ENCODE measurements at regions not wholly inside any gene's neighbourhood (a gene's known extent, or its start where the extent isn't known, plus 50 kb on each side); places are given as distances from the start of the nearest gene placed in this dataset.
"Not testable (repeated sequence)": the region's sequence is repeated elsewhere in the genome, so short reads cannot be mapped to it uniquely, and the experiment has no call there.

- DNase-seq (ENCODE audit: low spot score) = no peak
Measured at GRCh38 chr1:214715126-214715525, 112.1 kb downstream of the CENPF start.

DNA sequence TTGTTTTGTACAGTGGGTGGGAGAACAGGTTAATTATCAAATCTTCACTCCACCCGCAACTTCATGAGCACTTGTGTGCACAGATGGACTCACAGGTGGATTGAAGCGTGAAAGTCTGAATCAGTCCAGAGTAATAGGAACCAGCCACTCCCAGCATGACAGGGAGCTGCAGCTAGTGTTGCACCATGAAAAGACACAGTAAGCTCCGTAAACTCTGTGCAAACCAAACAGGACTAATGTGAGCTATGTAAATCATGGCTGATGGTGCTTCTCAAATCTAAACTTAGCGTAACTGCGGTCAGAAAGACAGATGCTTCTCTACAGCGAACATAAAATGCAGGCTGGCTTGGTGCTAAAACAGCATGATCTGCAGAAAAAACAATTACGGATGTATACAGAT is 114.4 kb downstream of the CENPF start:
- DNase-seq (ENCODE audit: low spot score) = peak; percentile 57

DNA sequence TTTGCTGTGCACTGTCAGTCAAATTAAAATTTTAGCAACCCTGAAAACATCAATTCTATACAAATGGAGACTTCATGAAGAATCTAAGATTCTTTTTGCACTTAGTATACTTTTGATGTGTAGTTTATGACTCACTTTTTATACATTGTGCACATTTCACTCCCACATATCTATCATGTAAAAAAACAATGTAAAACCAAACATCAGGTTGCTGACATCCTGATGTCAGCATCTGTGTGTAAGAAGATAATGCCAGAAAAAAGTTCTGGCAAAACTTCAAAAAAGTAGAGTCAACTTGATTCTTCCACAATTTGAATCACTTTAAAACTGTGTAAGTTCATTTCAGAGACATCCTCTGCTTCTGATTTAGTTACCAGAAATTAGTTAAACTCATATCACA is 115.7 kb downstream of the CENPF start:
- DNase-seq (ENCODE audit: low spot score) = no peak

DNA sequence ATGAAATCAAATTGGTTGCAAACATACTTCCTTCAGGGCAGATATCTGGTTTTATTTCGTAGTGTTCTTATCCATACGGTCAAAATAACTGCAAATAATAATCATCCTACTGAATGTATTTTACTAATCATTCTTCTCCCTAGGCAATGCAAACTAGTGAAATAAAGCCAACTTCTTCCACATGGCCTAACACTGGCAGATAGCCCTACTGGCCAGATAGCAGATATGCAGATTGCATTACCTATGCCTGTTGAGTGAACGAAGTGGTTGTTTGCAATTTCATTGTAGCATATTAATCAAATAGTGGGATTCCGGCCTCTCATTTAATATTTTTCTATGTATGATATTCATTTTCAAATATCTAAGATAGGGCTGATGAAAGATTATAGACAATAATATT is 116.2 kb downstream of the CENPF start:
- DNase-seq (ENCODE audit: low spot score) = no peak

- no peak for DNase-seq (ENCODE audit: low spot score)
Measured at GRCh38 chr1:214720561-214720960, 117.6 kb downstream of the CENPF start.

DNA sequence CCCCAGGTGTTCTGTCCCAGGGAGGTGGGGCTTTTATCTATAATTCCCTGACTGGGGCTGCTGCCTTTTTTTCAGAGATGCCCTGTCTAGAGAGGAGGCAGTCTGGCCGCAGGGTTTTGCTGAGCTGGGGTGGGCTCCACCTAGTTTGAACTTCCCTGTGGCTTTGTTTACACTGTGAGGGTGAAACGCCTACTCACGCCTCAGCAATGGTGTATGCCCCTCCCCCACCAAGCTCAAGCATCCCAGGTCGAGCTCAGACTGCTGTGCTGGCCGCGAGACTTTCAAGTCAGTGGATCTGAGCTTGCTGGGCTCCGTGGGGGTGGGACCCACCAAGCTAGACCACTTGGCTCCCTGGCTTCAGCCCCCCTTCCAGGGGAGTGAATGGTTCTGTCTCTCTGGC is 124.3 kb downstream of the CENPF start:
- no peak for DNase-seq (ENCODE audit: low spot score)

GRCh38 chr1:214739621-214740238 is 136.7 kb downstream of the CENPF start:
- DNase-seq (ENCODE audit: low spot score) = no peak

- no peak for DNase-seq (ENCODE audit: low spot score)
Measured at GRCh38 chr1:214740471-214740870, 137.5 kb downstream of the CENPF start.

- DNase-seq (ENCODE audit: low spot score) = peak; percentile 31
Measured at GRCh38 chr1:214747050-214747635, 144.1 kb downstream of the CENPF start.

- DNase-seq (ENCODE audit: low spot score) = no peak
Measured at GRCh38 chr1:214753236-214753852, 150.3 kb downstream of the CENPF start.

GRCh38 chr1:214761030-214761429 is 158.0 kb downstream of the CENPF start:
- DNase-seq (ENCODE audit: low spot score) = no peak

DNA sequence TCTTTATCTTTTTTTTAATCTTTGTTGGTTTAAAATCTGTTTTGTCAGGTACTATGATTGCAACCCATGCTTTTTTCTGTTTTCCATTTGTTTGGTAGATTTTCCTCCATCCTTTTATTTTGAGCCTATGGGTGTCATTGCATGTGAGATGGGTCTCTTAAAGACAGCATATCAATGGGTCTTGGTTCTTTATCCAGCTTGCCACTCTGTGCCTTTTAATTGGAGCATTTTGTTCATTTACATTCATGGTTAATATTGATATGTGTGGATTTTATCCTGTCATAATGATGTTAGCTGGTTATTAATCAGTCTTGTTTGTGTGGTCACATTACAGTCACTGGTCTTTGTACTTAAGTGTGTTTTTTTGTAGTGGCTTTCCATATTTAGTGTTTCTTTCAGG is 159.9 kb downstream of the CENPF start:
- DNase-seq (ENCODE audit: low spot score) = no peak

GRCh38 chr1:214764502-214764901 is 161.5 kb downstream of the CENPF start:
- no peak for DNase-seq (ENCODE audit: low spot score)

DNA sequence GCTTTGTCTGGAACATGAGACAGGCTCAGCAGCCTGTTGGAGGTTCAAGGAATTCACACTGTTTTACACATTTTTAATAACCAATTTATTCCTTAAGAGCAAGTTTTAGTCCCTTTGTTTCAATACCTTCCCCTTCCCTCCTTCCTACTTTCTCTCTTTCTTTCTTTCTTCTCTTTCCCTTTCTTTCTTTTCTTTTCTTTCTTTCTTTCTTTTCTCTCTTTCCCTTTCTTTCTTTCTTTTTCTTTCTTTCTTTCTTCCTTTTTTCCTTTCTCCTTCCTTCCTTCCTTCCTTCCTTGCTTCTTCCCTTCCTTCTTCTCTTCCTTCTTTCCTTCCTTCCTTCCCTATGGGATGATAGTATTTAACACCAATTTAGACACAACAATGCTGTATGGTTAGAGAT is 164.2 kb downstream of the CENPF start:
- no peak for DNase-seq (ENCODE audit: low spot score)

DNA sequence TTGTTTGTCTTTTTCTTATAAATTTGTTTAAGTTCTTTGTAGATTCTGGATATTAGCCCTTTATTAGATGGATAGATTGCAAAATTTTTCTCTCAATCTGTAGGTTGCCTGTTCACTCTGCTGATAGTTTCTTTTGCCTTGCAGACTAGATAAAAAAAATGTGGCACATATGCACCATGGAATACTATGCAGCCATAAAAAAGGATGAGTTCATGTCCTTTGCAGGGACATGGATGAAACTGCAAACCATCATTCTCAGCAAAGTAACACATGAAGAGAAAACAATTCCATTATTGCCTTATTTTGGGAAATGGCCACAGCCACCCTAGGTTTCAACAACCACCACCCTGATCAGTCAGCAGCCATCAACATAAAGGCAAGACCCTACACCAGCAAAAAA is 166.7 kb downstream of the CENPF start:
- DNase-seq (ENCODE audit: low spot score) = not testable (repeated sequence)

DNA sequence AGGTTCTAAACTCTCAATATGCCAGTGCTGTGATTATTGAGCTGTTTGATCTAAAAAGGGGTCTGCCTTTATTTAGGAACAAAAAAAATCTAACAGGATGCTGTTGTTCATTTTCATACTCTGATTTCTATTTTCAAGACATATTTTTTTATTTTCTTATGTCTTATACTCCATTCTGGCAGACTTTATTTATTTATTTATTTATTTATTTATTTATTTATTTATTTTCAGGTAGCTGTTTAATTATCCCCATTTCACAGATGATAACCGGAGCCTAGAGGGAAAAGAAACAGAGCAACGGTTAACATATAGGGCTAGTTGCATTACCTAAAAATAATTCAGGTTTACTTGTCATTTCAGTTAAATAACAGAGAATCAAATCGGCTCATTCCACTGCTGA is 174.4 kb downstream of the CENPF start:
- DNase-seq (ENCODE audit: low spot score) = no peak

DNA sequence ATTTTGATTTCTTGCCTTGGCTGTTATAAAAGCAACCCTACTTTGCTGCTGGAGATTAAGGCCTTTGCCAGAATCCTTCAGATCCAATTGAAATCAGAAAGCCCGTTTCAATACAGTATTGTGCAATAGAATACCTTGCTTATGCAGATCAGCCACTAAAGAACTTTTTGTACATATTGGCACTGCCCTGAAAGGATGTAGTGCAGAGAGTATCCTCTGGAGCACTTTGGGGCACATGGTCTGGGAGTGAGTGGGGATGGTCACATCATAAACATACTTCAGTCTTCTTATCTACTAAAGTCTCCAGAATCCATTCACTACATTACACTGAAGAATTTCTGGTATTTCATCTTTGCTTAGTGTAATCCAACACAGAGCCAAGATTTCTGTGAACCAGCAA is 189.0 kb downstream of the CENPF start:
- DNase-seq (ENCODE audit: low spot score) = no peak

DNA sequence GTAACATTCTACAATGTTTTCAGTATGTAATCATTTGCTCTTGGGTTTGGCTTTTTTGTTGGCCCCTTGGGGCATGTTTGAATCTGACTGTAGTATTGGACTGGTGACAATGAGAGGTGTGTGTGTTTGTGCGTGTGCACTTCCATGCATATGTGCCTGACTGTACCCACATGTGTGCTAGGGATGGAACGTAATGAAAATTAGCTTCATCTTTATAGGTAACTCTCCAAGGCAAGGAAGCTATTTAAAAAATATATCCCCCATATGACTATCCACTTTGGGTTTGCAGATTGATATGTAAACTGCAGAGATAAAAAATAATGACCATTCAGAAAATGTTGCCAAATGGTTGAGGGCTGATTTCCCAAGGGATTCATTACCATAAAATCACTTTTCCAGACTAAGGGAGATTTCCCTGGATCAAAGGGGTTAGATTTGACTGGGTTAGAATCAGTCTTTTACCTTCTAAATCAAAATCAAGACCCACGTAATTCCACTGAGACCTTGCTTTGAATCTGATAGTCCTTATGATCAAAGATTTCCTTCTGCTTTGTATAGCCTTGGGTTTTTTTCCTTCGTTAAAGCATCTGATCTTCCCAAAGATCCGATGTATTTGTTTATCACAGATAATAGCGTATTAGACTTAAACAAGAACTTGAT is 189.7 kb downstream of the CENPF start:
- DNase-seq (ENCODE audit: low spot score) = no peak

DNA sequence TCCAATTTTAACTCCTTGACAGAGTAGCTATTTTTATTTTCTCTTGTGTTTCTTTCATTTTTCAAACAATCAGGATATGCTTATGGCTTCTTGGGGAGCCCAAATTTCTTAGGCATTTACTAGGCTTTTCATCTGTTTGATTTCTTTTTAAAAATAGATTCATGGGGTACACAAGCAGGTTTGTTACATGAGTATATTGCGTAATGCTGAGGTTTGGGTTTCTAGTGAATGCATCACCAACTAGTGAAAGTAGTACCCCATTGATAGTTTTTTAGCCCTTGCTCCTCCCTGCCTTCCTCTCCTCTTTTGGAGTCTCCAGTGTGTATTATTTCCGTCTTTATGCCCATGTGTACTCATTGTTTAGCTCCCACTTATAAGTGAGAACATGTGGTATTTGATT is 190.7 kb downstream of the CENPF start:
- DNase-seq (ENCODE audit: low spot score) = no peak

- no peak for DNase-seq (ENCODE audit: low spot score)
Measured at GRCh38 chr1:214801191-214801590, 198.2 kb downstream of the CENPF start.

- peak; percentile 41 for DNase-seq (ENCODE audit: low spot score)
Measured at GRCh38 chr1:214808845-214809460, 206.0 kb downstream of the CENPF start.

- no peak for DNase-seq (ENCODE audit: low spot score)
Measured at GRCh38 chr1:214816603-214817002, 213.6 kb downstream of the CENPF start.

All from kidney tubule cell (primary cell).